ENCODE measurements at regions not wholly inside any gene's neighbourhood (a gene's known extent, or its start where the extent isn't known, plus 50 kb on each side); places are given as distances from the start of the nearest gene placed in this dataset.

DNA sequence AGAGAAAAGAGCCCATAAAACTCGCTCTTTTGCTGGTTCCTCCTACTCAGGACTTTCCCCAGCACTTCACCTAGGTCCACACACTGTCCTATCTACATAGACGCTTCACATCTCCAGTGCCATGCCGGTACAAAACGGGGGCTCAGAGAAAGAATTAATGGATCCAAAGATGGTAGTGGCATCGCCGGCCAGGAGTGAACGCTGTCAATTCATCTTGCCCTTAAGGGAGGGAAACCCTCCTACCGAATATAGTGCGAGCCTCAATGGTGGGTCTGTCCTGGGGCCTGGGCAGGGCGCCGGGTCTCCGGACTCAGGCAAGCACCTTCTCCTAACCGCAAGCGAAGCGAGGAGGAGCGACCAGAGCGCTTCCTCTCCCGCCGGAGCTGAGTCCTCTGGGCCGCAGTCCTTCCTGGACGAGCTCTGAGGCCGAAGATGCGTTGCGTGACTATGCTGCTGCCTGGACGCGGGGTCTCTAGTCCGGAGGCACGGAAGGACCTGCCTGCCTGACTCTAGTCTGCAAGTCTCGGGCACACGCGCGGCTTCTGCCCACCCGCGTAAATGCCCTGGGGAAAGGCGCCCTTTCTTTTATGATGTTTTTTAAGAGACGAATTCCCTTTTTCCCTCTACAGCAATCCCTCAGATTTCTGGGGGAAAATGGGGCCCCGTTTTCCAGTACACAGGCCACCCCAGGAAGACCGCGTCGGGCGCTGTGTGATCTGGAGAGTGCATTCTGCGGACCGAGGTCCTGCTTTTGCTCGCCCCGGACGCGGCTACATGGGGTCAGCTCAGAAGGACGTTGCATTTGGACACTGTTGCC, 100.1 kb upstream of the PRDM1 start:
- DNase-seq (ENCODE audit: insufficient read length, low spot score) (no peak), FAIRE-seq (no peak)
- TF ChIP-seq POLR2A (IDR thresholded peaks at IDR 0.05; ENCODE audit: low read depth, low read length) = no peak

GRCh38 chr6:105985098-105985815, 100.9 kb upstream of the PRDM1 start:
- FAIRE-seq = no peak
- DNase-seq (ENCODE audit: insufficient read length, low spot score) = no peak
- TF ChIP-seq POLR2A (IDR thresholded peaks at IDR 0.05; ENCODE audit: low read depth, low read length) = no peak

GRCh38 chr6:105983763-105984162, 102.4 kb upstream of the PRDM1 start:
- TF ChIP-seq POLR2A (IDR thresholded peaks at IDR 0.05; ENCODE audit: low read depth, low read length) = no peak
- no peak for FAIRE-seq
- DNase-seq (ENCODE audit: insufficient read length, low spot score) = no peak

DNA sequence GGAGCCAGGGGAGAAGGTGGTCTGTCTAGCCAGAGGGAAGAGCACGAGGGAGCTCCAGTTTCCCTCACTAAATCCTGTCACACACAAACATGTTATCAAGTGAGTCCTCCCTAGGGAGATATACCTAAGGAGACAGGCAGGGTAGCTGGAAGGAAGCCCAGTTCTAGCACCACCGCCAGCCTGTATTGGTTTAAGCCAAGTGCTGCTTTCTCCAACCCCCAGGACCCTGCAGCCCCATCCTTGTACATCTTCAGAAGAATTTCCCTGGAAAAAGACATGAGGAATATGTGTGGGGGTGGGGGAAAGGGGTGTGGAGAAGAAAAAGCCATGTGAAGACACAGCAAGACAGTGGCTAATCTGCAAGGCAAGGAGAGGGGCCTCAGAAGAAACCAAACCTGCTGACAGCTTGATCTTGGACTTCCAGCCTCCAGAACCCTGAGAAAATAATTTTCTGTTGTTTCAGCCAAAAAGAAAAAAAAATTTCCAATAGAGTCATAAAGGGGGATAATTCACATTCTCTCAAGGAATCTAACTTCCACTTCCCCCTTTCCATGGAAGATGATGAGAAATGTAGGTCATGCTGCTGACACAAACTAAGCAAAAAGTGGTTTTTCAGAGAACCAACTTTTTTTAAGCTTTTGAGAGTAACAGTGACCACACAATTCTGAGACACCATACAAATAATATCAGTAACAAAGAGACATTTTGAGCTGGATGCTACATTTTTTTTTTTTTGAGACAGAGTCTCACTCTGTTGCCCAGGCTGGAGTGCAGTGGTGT, 103.2 kb upstream of the PRDM1 start:
- DNase-seq (ENCODE audit: insufficient read length, low spot score) (no peak), FAIRE-seq (no peak)
- no peak for TF ChIP-seq POLR2A (IDR thresholded peaks at IDR 0.05; ENCODE audit: low read depth, low read length)

DNA sequence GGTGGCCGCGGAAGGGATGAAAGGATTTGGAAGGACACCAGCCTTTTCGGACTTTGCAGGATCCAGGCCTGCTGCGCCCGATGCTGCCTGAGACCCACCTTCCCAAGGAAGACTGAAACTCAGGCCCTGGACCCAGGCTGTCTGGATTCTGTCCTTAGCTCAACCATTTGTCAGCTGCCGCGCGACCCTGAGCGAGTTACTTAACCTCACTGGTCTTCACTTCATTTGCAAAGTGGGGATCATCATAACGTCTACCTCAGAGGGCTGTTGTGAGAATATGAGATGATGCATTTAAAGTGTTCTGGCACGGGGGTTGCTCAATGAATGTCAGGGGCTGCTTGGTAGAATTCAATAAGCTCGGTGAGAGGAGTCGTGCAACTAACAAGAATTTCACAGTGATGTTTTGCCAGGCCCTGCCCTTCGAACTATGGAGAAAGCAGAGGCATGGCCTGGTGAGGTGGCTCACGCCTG, 104.2 kb upstream of the PRDM1 start:
- DNase-seq (ENCODE audit: insufficient read length, low spot score) (no peak), FAIRE-seq (no peak)
- no peak for TF ChIP-seq POLR2A (IDR thresholded peaks at IDR 0.05; ENCODE audit: low read depth, low read length)

- no peak for DNase-seq (ENCODE audit: insufficient read length, low spot score)
- TF ChIP-seq POLR2A (IDR thresholded peaks at IDR 0.05; ENCODE audit: low read depth, low read length) = no peak
- FAIRE-seq = no peak
These were observed 104.9 kb upstream of the PRDM1 start for GRCh38 chr6:105981002-105981887.

DNA sequence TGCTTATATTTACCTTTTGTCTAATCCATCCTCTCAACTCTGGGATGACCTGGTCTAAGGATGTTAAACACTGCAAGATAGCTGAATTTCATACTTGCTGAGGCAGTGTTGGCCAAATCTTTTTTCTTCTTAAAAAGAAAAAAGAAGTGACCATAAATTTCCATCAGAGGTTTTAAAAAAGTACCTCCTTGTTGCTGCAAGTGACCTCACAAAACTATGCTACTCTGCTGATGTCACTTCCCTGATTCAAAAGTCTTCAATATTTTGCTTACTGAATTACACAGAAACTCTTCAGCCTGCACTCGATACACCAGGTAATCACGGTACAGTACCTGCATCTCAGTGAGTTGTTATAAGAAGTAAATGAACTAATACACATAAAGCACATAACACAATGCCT, 107.2 kb upstream of the PRDM1 start:
- DNase-seq (ENCODE audit: insufficient read length, low spot score) (no peak), FAIRE-seq (no peak)
- no peak for TF ChIP-seq POLR2A (IDR thresholded peaks at IDR 0.05; ENCODE audit: low read depth, low read length)

GRCh38 chr6:105977934-105978504, 108.1 kb upstream of the PRDM1 start:
- FAIRE-seq (no peak), DNase-seq (ENCODE audit: insufficient read length, low spot score) (no peak)
- no peak for TF ChIP-seq POLR2A (IDR thresholded peaks at IDR 0.05; ENCODE audit: low read depth, low read length)

GRCh38 chr6:105974986-105975385, 111.2 kb upstream of the PRDM1 start:
- FAIRE-seq (no peak), DNase-seq (ENCODE audit: insufficient read length, low spot score) (no peak)
- no peak for TF ChIP-seq POLR2A (IDR thresholded peaks at IDR 0.05; ENCODE audit: low read depth, low read length)

GRCh38 chr6:105972440-105972839, 113.7 kb upstream of the PRDM1 start:
- DNase-seq (ENCODE audit: insufficient read length, low spot score) = no peak
- FAIRE-seq = no peak
- no peak for TF ChIP-seq POLR2A (IDR thresholded peaks at IDR 0.05; ENCODE audit: low read depth, low read length)

DNA sequence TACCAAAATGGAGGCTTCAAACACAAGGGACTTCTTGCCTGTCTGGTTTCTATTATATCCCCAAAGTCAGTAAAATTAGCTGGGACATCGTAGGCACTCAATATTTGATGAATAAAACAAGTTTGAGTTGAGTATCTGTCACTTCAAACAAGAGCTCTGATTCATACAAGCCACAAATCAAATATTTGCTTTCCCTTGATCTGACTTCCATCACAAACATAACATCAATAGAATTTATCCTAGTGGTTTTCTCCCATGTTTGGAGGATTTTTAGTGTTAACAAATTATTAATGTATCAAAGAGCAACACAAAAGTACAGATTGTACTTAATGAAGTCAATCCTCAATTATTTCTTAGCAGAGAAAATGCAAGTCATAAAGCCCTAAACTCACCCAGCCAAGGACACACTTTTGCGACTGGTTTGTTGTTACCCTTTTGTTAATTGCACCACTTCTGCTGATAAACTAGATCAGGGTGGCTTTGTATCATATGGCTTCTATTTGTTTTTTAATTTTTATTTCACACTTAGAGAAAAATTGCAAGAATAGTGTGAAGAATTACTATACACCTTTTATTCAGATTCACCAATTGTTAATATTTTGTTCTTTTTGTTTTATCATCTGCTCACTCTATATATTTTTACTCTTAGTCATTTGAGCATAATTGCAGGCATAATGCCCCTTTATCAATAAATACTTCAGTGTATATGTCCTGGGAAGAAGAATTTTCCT, 117.4 kb upstream of the PRDM1 start:
- DNase-seq (ENCODE audit: insufficient read length, low spot score) (no peak), FAIRE-seq (no peak)
- TF ChIP-seq POLR2A (IDR thresholded peaks at IDR 0.05; ENCODE audit: low read depth, low read length) = no peak

DNA sequence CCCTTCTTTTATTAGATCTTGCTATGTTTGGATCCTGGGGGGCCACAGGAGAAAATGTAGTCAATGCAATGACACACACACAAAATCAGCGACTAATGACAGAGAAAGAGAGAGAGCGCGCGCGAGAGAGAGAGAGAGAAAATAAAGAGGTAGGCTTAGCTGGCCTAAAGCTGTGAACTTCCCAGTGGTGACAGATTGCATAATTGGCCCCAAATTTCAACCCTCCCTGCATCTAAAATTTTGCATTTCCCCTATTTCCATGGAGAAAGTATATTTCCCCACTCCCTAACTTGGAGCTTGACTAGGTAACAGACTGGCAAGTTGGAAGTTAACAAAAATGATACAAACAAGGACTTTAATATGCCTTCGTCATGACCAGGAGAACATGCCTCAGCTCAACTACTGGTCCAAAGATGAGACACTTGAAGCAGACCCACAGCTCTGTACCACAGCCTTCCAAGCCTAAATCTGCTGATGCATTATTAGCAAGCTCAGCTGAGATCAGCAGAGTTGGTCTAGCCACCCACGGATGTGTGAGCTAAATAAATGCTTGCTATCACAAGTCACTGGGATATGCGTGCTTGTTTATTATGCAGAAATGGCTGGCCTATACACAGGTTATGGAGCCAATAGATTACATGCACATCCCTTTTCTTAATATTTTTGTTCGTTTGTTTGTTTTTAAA, 118.1 kb upstream of the PRDM1 start:
- TF ChIP-seq POLR2A (IDR thresholded peaks at IDR 0.05; ENCODE audit: low read depth, low read length) = no peak

More for the DNA sequence above, 118.1 kb upstream of the PRDM1 start:
- DNase-seq (ENCODE audit: insufficient read length, low spot score) = no peak
- FAIRE-seq = no peak
